ENCODE measurements at regions not wholly inside any gene's neighbourhood (a gene's known extent, or its start where the extent isn't known, plus 50 kb on each side); places are given as distances from the start of the nearest gene placed in this dataset.

DNA sequence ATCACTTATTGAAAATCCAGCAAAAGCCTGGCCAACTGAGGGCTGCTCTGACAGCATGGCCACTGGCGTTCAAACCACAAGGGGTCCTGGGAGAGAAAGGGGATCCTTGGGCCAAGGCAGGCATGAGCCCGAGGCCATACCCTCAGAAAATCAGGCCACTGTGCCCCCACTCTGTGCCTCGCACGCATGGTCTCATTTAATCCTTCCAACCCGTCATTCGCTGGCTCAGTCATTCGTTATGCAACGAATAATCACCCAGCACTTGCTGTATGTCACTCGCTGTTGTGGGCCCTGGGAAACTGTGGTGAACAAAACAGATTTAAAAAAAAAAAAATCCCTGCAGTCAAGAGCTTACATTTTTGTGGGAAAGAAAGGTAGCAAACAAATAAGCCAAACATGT is 112.7 kb downstream of the BCOR start:
- Histone ChIP-seq H3K9me3 (ENCODE audit: control insufficient read depth in 2 of 2, low read length in 2 of 2) (no peaks in the 10 kb centered on the region), H3K36me3 (ENCODE audit: control insufficient read depth, insufficient read depth, low read length) (no peaks in the 10 kb centered on the region), H3K27ac (ENCODE audit: insufficient read depth, low read length, poor library complexity, severe bottlenecking) (no peak overlapping the region), H3K4me3 (ENCODE audit: low read depth, low read length) (no peak overlapping the region), H3K4me1 (ENCODE audit: control insufficient read depth, insufficient read depth, low read length, poor library complexity, severe bottlenecking) (no peaks in the 10 kb centered on the region), H3K27me3 (ENCODE audit: control insufficient read depth, insufficient read depth, low read length) (no peaks in the 10 kb centered on the region)
- ATAC-seq (ENCODE audit: low read depth in 2 of 2), result no peak
- no peak overlapping the region for H3K4me3 Mint-ChIP-seq
- H3K27me3 Mint-ChIP-seq, result no peaks in the 10 kb centered on the region
- H3K27ac Mint-ChIP-seq, result peak overlapping the region in 1 of 3 donors; percentile 29
- DNase-seq, result no peak
- H3K9me3 Mint-ChIP-seq, result no peaks in the 10 kb centered on the region
- H3K4me1 Mint-ChIP-seq, result no peaks in the 10 kb centered on the region
- no peaks in the 10 kb centered on the region for H3K36me3 Mint-ChIP-seq

DNA sequence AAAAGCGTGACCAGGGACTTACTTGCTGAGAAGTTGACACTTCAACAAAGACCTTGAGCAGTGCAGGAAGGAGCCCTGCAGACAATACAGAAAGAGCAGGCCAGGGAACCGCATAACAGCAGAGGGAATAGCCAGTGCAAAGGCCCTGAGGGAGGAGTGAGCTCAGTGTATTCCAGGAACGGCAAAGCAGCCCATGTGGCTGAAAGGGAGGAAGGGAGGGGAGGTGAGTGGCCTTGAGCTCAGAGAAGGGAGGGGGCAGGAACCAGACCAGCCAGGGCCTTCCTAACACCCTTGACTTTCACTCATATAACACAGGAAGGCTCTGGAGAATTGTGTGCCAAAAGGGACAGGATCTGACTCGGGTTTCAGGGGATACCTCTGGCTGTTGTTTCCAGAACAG is 112.2 kb downstream of the BCOR start:
- Mint-ChIP-seq H3K4me1 (no peaks in the 10 kb centered on the region), H3K9me3 (no peaks in the 10 kb centered on the region), H3K27me3 (no peaks in the 10 kb centered on the region), H3K4me3 (no peak overlapping the region), H3K27ac (peak overlapping the region in 1 of 3 donors; percentile 29), H3K36me3 (no peaks in the 10 kb centered on the region)
- Histone ChIP-seq H3K4me3 (ENCODE audit: low read depth, low read length) (no peak overlapping the region), H3K27ac (ENCODE audit: insufficient read depth, low read length, poor library complexity, severe bottlenecking) (no peak overlapping the region), H3K27me3 (ENCODE audit: control insufficient read depth, insufficient read depth, low read length) (no peaks in the 10 kb centered on the region), H3K4me1 (ENCODE audit: control insufficient read depth, insufficient read depth, low read length, poor library complexity, severe bottlenecking) (no peaks in the 10 kb centered on the region), H3K36me3 (ENCODE audit: control insufficient read depth, insufficient read depth, low read length) (no peaks in the 10 kb centered on the region), H3K9me3 (ENCODE audit: control insufficient read depth in 2 of 2, low read length in 2 of 2) (no peaks in the 10 kb centered on the region)
- DNase-seq (no peak), ATAC-seq (ENCODE audit: low read depth in 2 of 2) (no peak)

DNA sequence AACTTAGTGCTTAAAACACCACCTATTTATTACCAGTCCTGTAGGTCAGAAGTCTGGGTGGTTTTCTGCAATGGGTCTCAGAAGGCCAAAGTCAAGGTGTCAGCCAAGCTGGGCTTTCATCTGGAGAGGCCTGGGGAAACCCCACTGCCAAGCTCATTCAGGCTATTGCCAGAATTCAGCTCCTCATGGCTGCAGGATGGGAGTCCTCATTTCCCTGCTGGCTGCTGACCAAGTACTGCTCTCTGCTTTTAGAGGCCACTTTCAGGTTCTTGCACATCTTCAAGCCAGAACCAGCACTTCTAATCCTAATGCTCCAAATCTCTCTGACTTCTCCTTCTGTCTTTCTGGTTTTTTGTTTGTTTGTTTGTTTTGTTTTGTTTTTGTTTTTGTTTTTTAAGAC is 109.3 kb downstream of the BCOR start:
- Histone ChIP-seq H3K27ac (ENCODE audit: insufficient read depth, low read length, poor library complexity, severe bottlenecking) (no peak overlapping the region), H3K27me3 (ENCODE audit: control insufficient read depth, insufficient read depth, low read length) (no peaks in the 10 kb centered on the region), H3K36me3 (ENCODE audit: control insufficient read depth, insufficient read depth, low read length) (no peaks in the 10 kb centered on the region), H3K4me3 (ENCODE audit: low read depth, low read length) (no peak overlapping the region), H3K4me1 (ENCODE audit: control insufficient read depth, insufficient read depth, low read length, poor library complexity, severe bottlenecking) (no peaks in the 10 kb centered on the region), H3K9me3 (ENCODE audit: control insufficient read depth in 2 of 2, low read length in 2 of 2) (no peaks in the 10 kb centered on the region)
- H3K9me3 Mint-ChIP-seq, result no peaks in the 10 kb centered on the region
- no peak for DNase-seq
- no peak overlapping the region for H3K4me3 Mint-ChIP-seq
- no peaks in the 10 kb centered on the region for H3K36me3 Mint-ChIP-seq
- no peak overlapping the region for H3K27ac Mint-ChIP-seq
- ATAC-seq (ENCODE audit: low read depth in 2 of 2), result no peak
- no peaks in the 10 kb centered on the region for H3K4me1 Mint-ChIP-seq
- H3K27me3 Mint-ChIP-seq, result peaks cover 5% of the 10 kb centered on the region

DNA sequence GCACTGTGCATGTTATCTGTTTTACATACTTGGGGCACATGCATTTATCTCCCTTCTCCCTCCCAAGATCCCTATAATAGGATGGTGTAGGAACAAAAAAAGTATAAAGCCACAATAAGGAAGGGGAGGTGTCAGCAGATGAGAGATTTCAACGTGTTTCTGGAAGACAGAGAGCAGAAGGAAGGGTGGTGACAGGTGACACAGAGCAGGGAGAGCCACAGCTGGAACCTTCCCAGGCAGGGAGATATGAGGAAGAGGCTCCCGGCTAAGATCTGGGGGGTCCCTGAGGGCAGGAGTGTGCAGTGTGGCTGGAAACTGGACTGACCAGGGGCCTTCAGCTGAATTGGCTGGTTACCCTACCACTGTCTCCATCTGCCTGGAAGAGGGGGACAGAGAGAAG is 107.4 kb downstream of the BCOR start:
- ATAC-seq (ENCODE audit: low read depth in 2 of 2), result no peak
- H3K27me3 Mint-ChIP-seq, result peaks cover 5% of the 10 kb centered on the region
- Histone ChIP-seq H3K27me3 (ENCODE audit: control insufficient read depth, insufficient read depth, low read length) (no peaks in the 10 kb centered on the region), H3K27ac (ENCODE audit: insufficient read depth, low read length, poor library complexity, severe bottlenecking) (no peak overlapping the region), H3K9me3 (ENCODE audit: control insufficient read depth in 2 of 2, low read length in 2 of 2) (no peaks in the 10 kb centered on the region), H3K4me1 (ENCODE audit: control insufficient read depth, insufficient read depth, low read length, poor library complexity, severe bottlenecking) (no peaks in the 10 kb centered on the region), H3K4me3 (ENCODE audit: low read depth, low read length) (no peak overlapping the region), H3K36me3 (ENCODE audit: control insufficient read depth, insufficient read depth, low read length) (no peaks in the 10 kb centered on the region)
- no peaks in the 10 kb centered on the region for H3K36me3 Mint-ChIP-seq
- no peaks in the 10 kb centered on the region for H3K9me3 Mint-ChIP-seq
- no peak overlapping the region for H3K4me3 Mint-ChIP-seq
- no peaks in the 10 kb centered on the region for H3K4me1 Mint-ChIP-seq
- no peak for DNase-seq
- peak overlapping the region in 1 of 3 donors; percentile 91 for H3K27ac Mint-ChIP-seq

DNA sequence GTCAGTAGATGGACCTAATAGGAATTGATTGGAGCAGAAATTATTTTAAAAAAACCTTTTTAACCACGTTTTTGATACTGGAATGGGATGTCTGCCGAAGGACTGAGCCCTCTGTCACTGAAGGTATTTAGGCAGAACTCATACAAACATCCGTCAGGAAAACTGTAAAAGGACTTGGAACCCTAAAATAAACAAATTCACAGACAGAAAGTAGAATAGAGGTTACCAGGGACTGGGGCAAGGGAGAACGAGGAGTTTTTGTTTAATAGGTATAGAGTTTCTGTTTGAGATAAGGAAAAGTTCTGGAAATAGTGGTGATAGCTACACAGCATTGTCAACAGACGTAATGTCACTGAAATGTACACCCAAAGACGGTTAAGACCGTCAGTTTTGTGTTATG is 105.5 kb downstream of the BCOR start:
- no peaks in the 10 kb centered on the region for H3K9me3 ChIP-seq (ENCODE audit: control insufficient read depth in 2 of 2, low read length in 2 of 2)
- no peak for ATAC-seq (ENCODE audit: low read depth in 2 of 2)
- no peaks in the 10 kb centered on the region for H3K9me3 Mint-ChIP-seq
- no peaks in the 10 kb centered on the region for H3K36me3 Mint-ChIP-seq
- no peak overlapping the region for H3K27ac Mint-ChIP-seq
- no peaks in the 10 kb centered on the region for H3K4me1 Mint-ChIP-seq
- H3K4me3 ChIP-seq (ENCODE audit: low read depth, low read length), result no peak overlapping the region
- H3K27ac ChIP-seq (ENCODE audit: insufficient read depth, low read length, poor library complexity, severe bottlenecking), result no peak overlapping the region
- no peaks in the 10 kb centered on the region for H3K36me3 ChIP-seq (ENCODE audit: control insufficient read depth, insufficient read depth, low read length)
- DNase-seq, result no peak
- H3K4me1 ChIP-seq (ENCODE audit: control insufficient read depth, insufficient read depth, low read length, poor library complexity, severe bottlenecking), result no peaks in the 10 kb centered on the region
- H3K27me3 Mint-ChIP-seq, result peaks cover 9% of the 10 kb centered on the region
- no peaks in the 10 kb centered on the region for H3K27me3 ChIP-seq (ENCODE audit: control insufficient read depth, insufficient read depth, low read length)
- H3K4me3 Mint-ChIP-seq, result no peak overlapping the region

DNA sequence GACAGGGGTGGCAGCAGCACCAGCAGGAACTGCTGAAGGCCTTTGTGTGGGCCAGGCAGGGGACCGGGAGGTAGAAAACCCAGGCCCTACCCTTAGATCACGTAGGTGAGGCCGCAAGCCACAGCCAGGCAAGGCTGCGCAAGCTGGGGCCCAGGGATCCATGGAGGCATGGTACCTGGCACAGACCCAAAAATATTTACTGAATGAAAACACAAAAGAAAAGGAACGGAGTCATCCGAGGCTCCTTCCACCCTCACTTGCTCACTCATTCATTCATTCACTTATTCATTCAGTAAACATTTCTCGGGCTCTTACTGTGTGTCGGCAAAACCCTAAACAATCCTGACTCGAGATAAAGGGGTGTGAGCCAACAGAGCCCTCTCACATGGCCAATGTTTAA is 102.3 kb downstream of the BCOR start:
- Histone ChIP-seq H3K27me3 (ENCODE audit: control insufficient read depth, insufficient read depth, low read length) (no peaks in the 10 kb centered on the region), H3K27ac (ENCODE audit: insufficient read depth, low read length, poor library complexity, severe bottlenecking) (no peak overlapping the region), H3K4me1 (ENCODE audit: control insufficient read depth, insufficient read depth, low read length, poor library complexity, severe bottlenecking) (no peaks in the 10 kb centered on the region), H3K9me3 (ENCODE audit: control insufficient read depth in 2 of 2, low read length in 2 of 2) (no peaks in the 10 kb centered on the region), H3K36me3 (ENCODE audit: control insufficient read depth, insufficient read depth, low read length) (no peaks in the 10 kb centered on the region), H3K4me3 (ENCODE audit: low read depth, low read length) (no peak overlapping the region)
- Mint-ChIP-seq H3K27me3 (peaks cover 9% of the 10 kb centered on the region), H3K27ac (no peak overlapping the region), H3K36me3 (no peaks in the 10 kb centered on the region), H3K4me1 (no peaks in the 10 kb centered on the region), H3K4me3 (no peak overlapping the region), H3K9me3 (no peaks in the 10 kb centered on the region)
- DNase-seq (no peak), ATAC-seq (ENCODE audit: low read depth in 2 of 2) (no peak)

DNA sequence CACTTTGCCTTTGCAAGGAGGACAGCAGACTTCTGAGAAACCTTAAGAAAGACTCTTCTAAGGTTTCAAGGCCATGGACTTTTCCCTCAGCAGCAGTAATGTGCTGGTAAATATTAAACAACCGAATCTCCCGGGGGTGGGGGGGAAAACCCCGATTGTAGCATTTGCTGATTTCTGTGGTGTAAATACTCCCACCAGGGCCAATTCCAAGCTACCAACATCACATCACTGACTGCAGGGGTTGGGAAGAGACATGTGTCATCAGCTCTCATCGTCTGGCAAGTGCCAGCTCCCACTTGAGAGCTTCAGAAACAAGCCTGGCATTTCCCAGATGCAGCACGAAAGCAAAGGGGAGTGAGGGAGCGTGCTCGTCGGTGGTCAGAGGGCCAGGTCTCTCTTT is 101.2 kb downstream of the BCOR start:
- no peak overlapping the region for H3K4me3 ChIP-seq (ENCODE audit: low read depth, low read length)
- H3K27me3 ChIP-seq (ENCODE audit: control insufficient read depth, insufficient read depth, low read length), result no peaks in the 10 kb centered on the region
- ATAC-seq (ENCODE audit: low read depth in 2 of 2), result no peak
- no peak overlapping the region for H3K4me3 Mint-ChIP-seq
- no peaks in the 10 kb centered on the region for H3K4me1 Mint-ChIP-seq
- no peaks in the 10 kb centered on the region for H3K36me3 ChIP-seq (ENCODE audit: control insufficient read depth, insufficient read depth, low read length)
- no peaks in the 10 kb centered on the region for H3K4me1 ChIP-seq (ENCODE audit: control insufficient read depth, insufficient read depth, low read length, poor library complexity, severe bottlenecking)
- peaks cover 0 to 2% (median 0%) of the 10 kb centered on the region in 7 donors for H3K9me3 Mint-ChIP-seq
- no peaks in the 10 kb centered on the region for H3K9me3 ChIP-seq (ENCODE audit: control insufficient read depth in 2 of 2, low read length in 2 of 2)
- DNase-seq, result no peak
- H3K27me3 Mint-ChIP-seq, result peaks cover 6% of the 10 kb centered on the region
- H3K27ac ChIP-seq (ENCODE audit: insufficient read depth, low read length, poor library complexity, severe bottlenecking), result no peak overlapping the region
- H3K27ac Mint-ChIP-seq, result no peak overlapping the region
- H3K36me3 Mint-ChIP-seq, result no peaks in the 10 kb centered on the region

DNA sequence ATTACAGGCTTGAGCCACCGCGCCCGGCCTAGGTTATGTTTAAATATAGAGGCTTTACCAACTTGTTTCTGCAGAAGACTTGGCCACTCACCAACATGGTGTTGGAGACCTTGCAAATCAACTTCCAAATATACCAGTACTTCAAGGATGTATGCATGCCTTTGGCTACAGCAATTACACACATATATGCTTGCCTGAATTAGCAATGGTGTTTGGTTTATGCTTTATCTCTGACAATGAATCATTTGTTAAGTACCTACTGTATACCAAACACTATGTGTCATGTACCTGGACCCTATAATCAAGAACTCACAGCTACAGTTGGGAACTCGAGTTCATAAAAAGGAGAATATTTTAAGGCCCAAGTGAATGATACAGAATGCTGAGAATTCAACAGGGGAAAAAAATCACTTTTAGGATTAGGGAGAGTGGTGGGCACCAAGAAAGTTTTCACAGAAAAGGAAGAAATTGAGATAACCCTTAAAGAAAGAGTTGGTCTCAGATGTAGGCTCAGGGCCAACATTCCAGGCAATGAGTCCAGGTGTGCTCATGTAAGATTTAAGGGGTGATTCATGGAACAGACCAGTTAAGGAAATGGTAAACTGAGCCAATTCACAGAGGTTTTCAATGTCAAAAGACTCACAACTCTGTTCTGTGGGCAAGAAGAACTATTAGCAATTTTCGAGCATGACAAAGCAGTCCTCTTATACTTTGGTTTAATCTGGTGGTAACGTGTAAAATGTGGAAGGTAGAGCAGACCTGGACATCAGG is 98.9 kb downstream of the BCOR start:
- peaks cover 0 to under 1% (median 0%) of the 10 kb centered on the region in 4 donors for H3K4me1 Mint-ChIP-seq
- H3K27ac ChIP-seq (ENCODE audit: insufficient read depth, low read length, poor library complexity, severe bottlenecking), result no peak overlapping the region
- H3K4me1 ChIP-seq (ENCODE audit: control insufficient read depth, insufficient read depth, low read length, poor library complexity, severe bottlenecking), result no peaks in the 10 kb centered on the region
- H3K27me3 ChIP-seq (ENCODE audit: control insufficient read depth, insufficient read depth, low read length), result no peaks in the 10 kb centered on the region
- H3K9me3 Mint-ChIP-seq, result peaks cover 0 to 3% (median 0%) of the 10 kb centered on the region in 7 donors
- H3K27ac Mint-ChIP-seq, result no peak overlapping the region
- no peak overlapping the region for H3K4me3 ChIP-seq (ENCODE audit: low read depth, low read length)
- no peaks in the 10 kb centered on the region for H3K36me3 ChIP-seq (ENCODE audit: control insufficient read depth, insufficient read depth, low read length)
- ATAC-seq (ENCODE audit: low read depth in 2 of 2) (no peak), DNase-seq (no peak)
- H3K9me3 ChIP-seq (ENCODE audit: control insufficient read depth in 2 of 2, low read length in 2 of 2), result no peaks in the 10 kb centered on the region
- H3K36me3 Mint-ChIP-seq, result no peaks in the 10 kb centered on the region
- peaks cover 4% of the 10 kb centered on the region for H3K27me3 Mint-ChIP-seq
- no peak overlapping the region for H3K4me3 Mint-ChIP-seq

Measured in CD4-positive, CD25-positive, alpha-beta regulatory T cell (primary cell).